ENCODE measurements at regions not wholly inside any gene's neighbourhood (a gene's known extent, or its start where the extent isn't known, plus 50 kb on each side); places are given as distances from the start of the nearest gene placed in this dataset.

GRCh38 chr6:4489538-4489937, 286.7 kb upstream of the CDYL start:
- no peak for ATAC-seq
- no peak for TF ChIP-seq ZNF70 (CRISPR knock-in tag; IDR thresholded peaks at IDR 0.05)
- TF ChIP-seq ARNTL (CRISPR knock-in tag; IDR thresholded peaks at IDR 0.05; ENCODE audit: borderline replicate concordance, low read depth) = no peak
- TF ChIP-seq ZFP30 (CRISPR knock-in tag; IDR thresholded peaks at IDR 0.05) = no peak
- TF ChIP-seq PPARA (CRISPR knock-in tag; IDR thresholded peaks at IDR 0.05; ENCODE audit: borderline replicate concordance) = no peak
- TF ChIP-seq CSDC2 (CRISPR knock-in tag; IDR thresholded peaks at IDR 0.05) = no peak
- TF ChIP-seq TCF4 (CRISPR knock-in tag; IDR thresholded peaks at IDR 0.05; ENCODE audit: borderline replicate concordance) = no peak
- no peak for TF ChIP-seq SNAI2 (CRISPR knock-in tag; IDR thresholded peaks at IDR 0.05)
- no peak for TF ChIP-seq PATZ1 (CRISPR knock-in tag; IDR thresholded peaks at IDR 0.05; ENCODE audit: borderline replicate concordance)

GRCh38 chr6:4488389-4488788, 287.8 kb upstream of the CDYL start:
- TF ChIP-seq ZC3H10 (CRISPR knock-in tag; IDR thresholded peaks at IDR 0.05) (no peak), ZFP3 (CRISPR knock-in tag; IDR thresholded peaks at IDR 0.05) (no peak), ISL1 (CRISPR knock-in tag; IDR thresholded peaks at IDR 0.05) (no peak), ZFP30 (CRISPR knock-in tag; IDR thresholded peaks at IDR 0.05) (no peak), ARNTL (CRISPR knock-in tag; IDR thresholded peaks at IDR 0.05; ENCODE audit: borderline replicate concordance, low read depth) (no peak), BACH2 (CRISPR knock-in tag; IDR thresholded peaks at IDR 0.05; ENCODE audit: borderline replicate concordance) (no peak), ZNF8 (CRISPR knock-in tag; IDR thresholded peaks at IDR 0.05) (no peak), CREB5 (CRISPR knock-in tag; IDR thresholded peaks at IDR 0.05; ENCODE audit: low read depth) (no peak), TCF4 (CRISPR knock-in tag; IDR thresholded peaks at IDR 0.05; ENCODE audit: borderline replicate concordance) (no peak)
- ATAC-seq = no peak

GRCh38 chr6:4487538-4487937, 288.7 kb upstream of the CDYL start:
- no peak for ATAC-seq
- no peak for TF ChIP-seq CSRNP3 (CRISPR knock-in tag; IDR thresholded peaks at IDR 0.05)
- no peak for TF ChIP-seq TOX (CRISPR knock-in tag; IDR thresholded peaks at IDR 0.05; ENCODE audit: borderline replicate concordance)
- no peak for TF ChIP-seq ZNF8 (CRISPR knock-in tag; IDR thresholded peaks at IDR 0.05)
- TF ChIP-seq GLIS3 (CRISPR knock-in tag; IDR thresholded peaks at IDR 0.05) = no peak
- TF ChIP-seq ESRRG (CRISPR knock-in tag; IDR thresholded peaks at IDR 0.05) = no peak
- TF ChIP-seq PATZ1 (CRISPR knock-in tag; IDR thresholded peaks at IDR 0.05; ENCODE audit: borderline replicate concordance) = no peak
- TF ChIP-seq BACH2 (CRISPR knock-in tag; IDR thresholded peaks at IDR 0.05; ENCODE audit: borderline replicate concordance) = no peak
- TF ChIP-seq CSDC2 (CRISPR knock-in tag; IDR thresholded peaks at IDR 0.05) = no peak
- TF ChIP-seq CREB5 (CRISPR knock-in tag; IDR thresholded peaks at IDR 0.05; ENCODE audit: low read depth) = no peak
- no peak for TF ChIP-seq OSR1 (CRISPR knock-in tag; IDR thresholded peaks at IDR 0.05)
- no peak for TF ChIP-seq TCF4 (CRISPR knock-in tag; IDR thresholded peaks at IDR 0.05; ENCODE audit: borderline replicate concordance)
- no peak for TF ChIP-seq ZFP3 (CRISPR knock-in tag; IDR thresholded peaks at IDR 0.05)

GRCh38 chr6:4486568-4487315, 289.5 kb upstream of the CDYL start:
- ATAC-seq = no peak
- TF ChIP-seq ZNF8 (CRISPR knock-in tag; IDR thresholded peaks at IDR 0.05) (no peak), RARB (CRISPR knock-in tag; IDR thresholded peaks at IDR 0.05) (no peak), TOX (CRISPR knock-in tag; IDR thresholded peaks at IDR 0.05; ENCODE audit: borderline replicate concordance) (no peak), PATZ1 (CRISPR knock-in tag; IDR thresholded peaks at IDR 0.05; ENCODE audit: borderline replicate concordance) (no peak), BACH2 (CRISPR knock-in tag; IDR thresholded peaks at IDR 0.05; ENCODE audit: borderline replicate concordance) (no peak), ZFP30 (CRISPR knock-in tag; IDR thresholded peaks at IDR 0.05) (no peak), GLIS3 (CRISPR knock-in tag; IDR thresholded peaks at IDR 0.05) (no peak), CREB5 (CRISPR knock-in tag; IDR thresholded peaks at IDR 0.05; ENCODE audit: low read depth) (no peak), ZNF565 (CRISPR knock-in tag; conservative IDR thresholded peaks at IDR 0.05; ENCODE audit: low read depth) (no peak)

Measured in SK-N-SH treated with all-trans-retinoic acid at 6 μM for 48 hours (cell line).